ENCODE measurements at regions not wholly inside any gene's neighbourhood (a gene's known extent, or its start where the extent isn't known, plus 50 kb on each side); places are given as distances from the start of the nearest gene placed in this dataset.

DNA sequence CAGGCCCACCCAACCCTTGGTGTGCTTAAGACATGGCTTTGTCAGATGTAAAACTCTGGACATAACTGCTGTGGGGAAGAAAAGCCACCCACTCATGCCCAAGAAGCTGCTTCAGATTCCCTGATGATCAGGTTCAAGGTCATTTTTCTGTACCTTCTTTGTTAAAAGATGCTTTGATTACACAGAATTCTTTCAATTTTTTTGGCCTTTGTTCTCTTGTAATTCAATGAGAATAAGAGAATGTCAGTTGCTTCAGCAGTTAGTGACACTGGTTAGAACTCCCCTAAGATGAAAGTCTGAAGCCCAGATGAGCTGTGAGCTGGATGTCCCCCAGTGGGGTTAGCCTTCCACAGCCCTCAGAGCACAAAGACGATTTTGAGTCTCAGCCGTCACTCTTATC, 152.7 kb downstream of the CHRM3 start:
- H3K4me1 ChIP-seq (ENCODE audit: insufficient read depth) = peaks cover 7% of the 10 kb centered on the region
- intact Hi-C loops (cut with DNase I) = no loop called here
- H3K9me3 ChIP-seq = no peaks in the 10 kb centered on the region
- H3K36me3 ChIP-seq = no peaks in the 10 kb centered on the region
- TF ChIP-seq CTCF (IDR thresholded peaks at IDR 0.05) (no peak), POLR2A (IDR thresholded peaks at IDR 0.05) (no peak), EP300 (IDR thresholded peaks at IDR 0.05) (no peak)
- H3K27me3 ChIP-seq = no peaks in the 10 kb centered on the region
- no peak overlapping the region for H3K27ac ChIP-seq
- no peak for DNase-seq
- no peak overlapping the region for H3K4me3 ChIP-seq
- 79 to 85% (median 84%) methylated on average over 2 of the region's 2 CpGs for WGBS, 3 donors

DNA sequence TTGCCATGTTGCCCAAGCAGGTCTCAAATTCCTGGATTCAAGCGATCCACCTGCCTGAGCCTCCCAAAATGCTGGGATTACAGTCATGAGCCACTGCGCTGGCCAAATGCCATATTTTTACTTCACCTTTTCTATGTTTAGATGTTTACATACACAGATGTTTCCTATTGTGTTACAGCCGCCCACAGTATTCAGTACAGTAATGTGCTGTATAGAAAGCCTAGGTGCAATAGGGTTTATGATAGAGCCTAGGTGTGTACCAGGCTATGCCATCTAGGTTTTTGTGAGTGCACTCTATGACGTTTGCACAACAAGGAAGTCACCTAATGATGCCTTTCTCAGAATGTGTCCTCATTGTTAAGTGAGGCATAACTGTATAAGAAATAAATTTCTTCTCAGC, 153.4 kb downstream of the CHRM3 start:
- DNase-seq = no peak
- Histone ChIP-seq H3K4me1 (ENCODE audit: insufficient read depth) (peaks cover 7% of the 10 kb centered on the region), H3K36me3 (no peaks in the 10 kb centered on the region), H3K27me3 (no peaks in the 10 kb centered on the region), H3K4me3 (no peak overlapping the region), H3K27ac (no peak overlapping the region), H3K9me3 (no peaks in the 10 kb centered on the region)
- 89 to 93% (median 90%) methylated on average over 4 of the region's 4 CpGs for WGBS, 3 donors
- intact Hi-C loops (cut with DNase I) = no loop called here
- TF ChIP-seq POLR2A (IDR thresholded peaks at IDR 0.05) = no peak
- TF ChIP-seq EP300 (IDR thresholded peaks at IDR 0.05) = no peak
- TF ChIP-seq CTCF (IDR thresholded peaks at IDR 0.05) = no peak

GRCh38 chr1:239543873-239544272, 157.5 kb downstream of the CHRM3 start:
- H3K9me3 ChIP-seq = peaks cover 0 to 2% of the 10 kb centered on the region in 2 donors
- intact Hi-C loops (cut with DNase I) = no loop called here
- H3K36me3 ChIP-seq = no peaks in the 10 kb centered on the region
- no peak overlapping the region for H3K4me3 ChIP-seq
- 85 to 90% (median 89%) methylated on average over 2 of the region's 2 CpGs for WGBS, 3 donors
- H3K4me1 ChIP-seq (ENCODE audit: insufficient read depth) = peaks cover 4% of the 10 kb centered on the region
- TF ChIP-seq POLR2A (IDR thresholded peaks at IDR 0.05) (no peak), CTCF (IDR thresholded peaks at IDR 0.05) (no peak), EP300 (IDR thresholded peaks at IDR 0.05) (no peak)
- DNase-seq = no peak
- H3K27ac ChIP-seq = no peak overlapping the region
- no peaks in the 10 kb centered on the region for H3K27me3 ChIP-seq

DNA sequence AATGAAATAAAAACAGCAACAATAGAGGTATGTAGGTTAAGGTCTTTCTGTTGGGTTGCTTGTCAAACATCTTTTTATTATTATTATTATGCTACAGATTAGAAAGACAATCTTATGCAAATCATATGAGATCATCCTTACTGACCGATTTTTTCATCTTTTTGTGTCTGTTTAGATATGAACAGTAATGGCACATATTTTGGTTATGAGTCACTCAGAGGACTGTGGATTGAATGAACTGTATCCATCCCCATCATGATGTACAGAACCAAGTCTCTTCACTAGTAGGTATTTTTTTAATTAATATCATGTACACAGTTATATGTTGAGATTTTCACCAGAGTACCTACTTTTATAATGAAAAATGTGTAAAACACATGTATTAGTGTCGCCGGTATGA, 159.1 kb downstream of the CHRM3 start:
- Histone ChIP-seq H3K27me3 (no peaks in the 10 kb centered on the region), H3K36me3 (no peaks in the 10 kb centered on the region), H3K9me3 (peaks cover 0 to 3% of the 10 kb centered on the region in 2 donors), H3K27ac (no peak overlapping the region), H3K4me1 (ENCODE audit: insufficient read depth) (peaks cover 2% of the 10 kb centered on the region), H3K4me3 (no peak overlapping the region)
- intact Hi-C loops (cut with DNase I) = no loop called here
- TF ChIP-seq CTCF (IDR thresholded peaks at IDR 0.05) = no peak
- no peak for TF ChIP-seq POLR2A (IDR thresholded peaks at IDR 0.05)
- TF ChIP-seq EP300 (IDR thresholded peaks at IDR 0.05) = no peak
- 83 to 89% (median 85%) methylated on average over 3 of the region's 3 CpGs for WGBS, 3 donors
- no peak for DNase-seq

DNA sequence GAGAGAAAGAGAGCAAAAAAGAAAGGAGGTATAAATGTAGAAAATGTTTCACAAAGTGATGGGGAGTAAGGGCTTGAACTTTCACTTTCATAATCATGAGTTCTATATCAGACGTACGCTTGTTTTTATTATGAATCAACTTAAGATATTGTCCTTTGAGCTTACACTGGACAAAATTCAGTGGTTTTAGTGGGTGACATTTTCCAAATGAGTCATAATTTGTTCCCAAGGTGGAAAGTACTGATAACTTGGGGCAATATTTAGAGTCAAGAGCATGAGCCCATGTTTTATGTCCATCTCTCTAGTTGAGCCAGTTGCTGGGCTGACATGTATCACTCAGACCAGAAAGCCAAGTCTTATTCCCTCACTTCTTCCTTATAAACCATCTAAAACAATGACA, 161.6 kb downstream of the CHRM3 start:
- Histone ChIP-seq H3K9me3 (peaks cover 0 to 3% of the 10 kb centered on the region in 2 donors), H3K4me3 (no peak overlapping the region)
- WGBS, 3 donors = 59 to 68% (median 67%) methylated on average over 2 of the region's 2 CpGs

More for the DNA sequence above, 161.6 kb downstream of the CHRM3 start:
- no peak for DNase-seq
- intact Hi-C loops (cut with DNase I) = no loop called here
- H3K4me1 ChIP-seq (ENCODE audit: insufficient read depth) = no peaks in the 10 kb centered on the region
- no peaks in the 10 kb centered on the region for H3K36me3 ChIP-seq
- TF ChIP-seq POLR2A (IDR thresholded peaks at IDR 0.05) (no peak), CTCF (IDR thresholded peaks at IDR 0.05) (no peak), EP300 (IDR thresholded peaks at IDR 0.05) (no peak)
- no peak overlapping the region for H3K27ac ChIP-seq
- H3K27me3 ChIP-seq = no peaks in the 10 kb centered on the region

Measured in ovary (tissue), 7 donors.